ENCODE measurements at regions not wholly inside any gene's neighbourhood (a gene's known extent, or its start where the extent isn't known, plus 50 kb on each side); places are given as distances from the start of the nearest gene placed in this dataset.

- Histone ChIP-seq H3K27me3 (ENCODE audit: low read depth) (peaks cover 22% of the 10 kb centered on the region), H3K4me1 (peaks cover 7% of the 10 kb centered on the region), H3K9me3 (no peaks in the 10 kb centered on the region; the same call in 1 of the 2 replicates), H3K36me3 (replicated peaks) (no peaks in the 10 kb centered on the region), H3K4me3 (no peak overlapping the region)
- in situ Hi-C loops (cut with MboI; ENCODE audit: low sequenced_read_pairs) = no loop called here
- peak in 1 of 2 experiments; percentile 72 for DNase-seq (ENCODE audit: low spot score in 2 of 2)
Measured at GRCh38 chr14:100466111-100466856, 120.9 kb downstream of the BEGAIN start.

- H3K9me3 ChIP-seq = no peaks in the 10 kb centered on the region; the same call in 1 of the 2 replicates
- in situ Hi-C loops (cut with MboI; ENCODE audit: low sequenced_read_pairs) = no loop called here
- H3K4me3 ChIP-seq = no peak overlapping the region
- H3K4me1 ChIP-seq = peaks cover 7% of the 10 kb centered on the region
- peaks cover 16% of the 10 kb centered on the region for H3K27me3 ChIP-seq (ENCODE audit: low read depth)
- no peaks in the 10 kb centered on the region for H3K36me3 ChIP-seq (replicated peaks)
- no peak for DNase-seq (ENCODE audit: low spot score in 2 of 2)
Measured at GRCh38 chr14:100467046-100467750, 120.0 kb downstream of the BEGAIN start.

GRCh38 chr14:100467939-100468338, 119.3 kb downstream of the BEGAIN start:
- Histone ChIP-seq H3K4me3 (no peak overlapping the region), H3K27me3 (ENCODE audit: low read depth) (peaks cover 12% of the 10 kb centered on the region), H3K36me3 (replicated peaks) (no peaks in the 10 kb centered on the region), H3K9me3 (no peaks in the 10 kb centered on the region; the same call in 1 of the 2 replicates), H3K4me1 (peaks cover 7% of the 10 kb centered on the region)
- DNase-seq (ENCODE audit: low spot score in 2 of 2) = no peak
- in situ Hi-C loops (cut with MboI; ENCODE audit: low sequenced_read_pairs) = no loop called here

- no peak for DNase-seq (ENCODE audit: low spot score in 2 of 2)
- Histone ChIP-seq H3K4me3 (no peak overlapping the region), H3K36me3 (replicated peaks) (no peaks in the 10 kb centered on the region), H3K27me3 (ENCODE audit: low read depth) (peaks cover 8% of the 10 kb centered on the region), H3K9me3 (no peaks in the 10 kb centered on the region; the same call in 1 of the 2 replicates), H3K4me1 (peaks cover 7% of the 10 kb centered on the region)
- in situ Hi-C loops (cut with MboI; ENCODE audit: low sequenced_read_pairs) = no loop called here
Measured at GRCh38 chr14:100468557-100468956, 118.7 kb downstream of the BEGAIN start.

GRCh38 chr14:100469632-100470522, 117.3 kb downstream of the BEGAIN start:
- Histone ChIP-seq H3K9me3 (no peaks in the 10 kb centered on the region), H3K27me3 (ENCODE audit: low read depth) (no peaks in the 10 kb centered on the region)
- in situ Hi-C loops (cut with MboI; ENCODE audit: low sequenced_read_pairs) = no loop called here

DNA sequence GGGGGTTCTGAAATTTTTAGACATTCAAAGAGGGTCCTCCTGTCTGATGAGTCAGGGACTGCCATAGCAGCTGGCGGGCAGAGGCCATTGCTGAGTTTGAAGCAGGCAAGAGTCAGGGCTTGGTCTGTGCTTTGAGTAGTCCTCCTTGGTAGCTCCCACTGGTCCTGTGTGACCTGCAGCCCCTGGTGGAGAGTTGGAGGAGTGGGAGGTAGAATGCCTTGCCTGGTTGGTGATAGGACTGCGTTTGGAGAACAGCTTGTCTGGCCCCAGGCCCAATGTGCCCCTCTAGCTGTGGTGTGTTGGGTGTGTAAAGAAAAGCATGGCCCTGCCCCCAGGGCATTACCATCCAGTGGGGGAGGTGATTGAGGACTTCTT, 116.7 kb downstream of the BEGAIN start:
- H3K4me1 ChIP-seq = peaks cover 7% of the 10 kb centered on the region
- in situ Hi-C loops (cut with MboI; ENCODE audit: low sequenced_read_pairs) = no loop called here
- no peaks in the 10 kb centered on the region for H3K36me3 ChIP-seq (replicated peaks)
- DNase-seq (ENCODE audit: low spot score in 2 of 2) = no peak
- no peaks in the 10 kb centered on the region for H3K9me3 ChIP-seq
- no peak overlapping the region for H3K4me3 ChIP-seq
- H3K27me3 ChIP-seq (ENCODE audit: low read depth) = no peaks in the 10 kb centered on the region

More at GRCh38 chr14:100469632-100470522, 117.3 kb downstream of the BEGAIN start:
- no peak for DNase-seq (ENCODE audit: low spot score in 2 of 2)
- Histone ChIP-seq H3K4me3 (no peak overlapping the region), H3K4me1 (peaks cover 7% of the 10 kb centered on the region), H3K36me3 (replicated peaks) (no peaks in the 10 kb centered on the region)

- in situ Hi-C loops (cut with MboI; ENCODE audit: low sequenced_read_pairs) = no loop called here
- H3K4me3 ChIP-seq = no peak overlapping the region
- H3K36me3 ChIP-seq (replicated peaks) = no peaks in the 10 kb centered on the region
- no peaks in the 10 kb centered on the region for H3K27me3 ChIP-seq (ENCODE audit: low read depth)
- no peak for DNase-seq (ENCODE audit: low spot score in 2 of 2)
- H3K9me3 ChIP-seq = no peaks in the 10 kb centered on the region
- H3K4me1 ChIP-seq = no peaks in the 10 kb centered on the region
Measured at GRCh38 chr14:100471441-100472093, 115.7 kb downstream of the BEGAIN start.

DNA sequence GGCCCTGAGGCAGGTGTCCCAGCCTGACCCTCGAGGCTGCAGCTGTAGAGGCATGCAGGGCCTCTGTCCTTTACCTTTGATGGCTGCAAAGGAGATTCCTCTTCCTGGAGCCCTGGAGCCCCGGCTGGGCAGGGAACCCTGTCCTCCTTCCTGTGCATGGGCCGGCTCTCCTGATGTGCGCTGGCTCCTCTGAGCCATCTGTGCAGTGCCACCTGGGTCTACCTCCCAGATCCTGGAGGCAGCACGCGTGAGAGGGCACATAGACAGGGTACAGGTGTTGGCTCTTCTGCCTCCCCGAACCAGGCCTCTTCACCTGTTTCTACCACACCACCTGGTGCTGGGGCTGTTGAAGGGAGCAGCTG, 115.1 kb downstream of the BEGAIN start:
- Histone ChIP-seq H3K4me1 (no peaks in the 10 kb centered on the region), H3K36me3 (replicated peaks) (no peaks in the 10 kb centered on the region), H3K27me3 (ENCODE audit: low read depth) (no peaks in the 10 kb centered on the region), H3K4me3 (no peak overlapping the region), H3K9me3 (no peaks in the 10 kb centered on the region)
- in situ Hi-C loops (cut with MboI; ENCODE audit: low sequenced_read_pairs) = no loop called here
- DNase-seq (ENCODE audit: low spot score in 2 of 2) = no peak

- in situ Hi-C loops (cut with MboI; ENCODE audit: low sequenced_read_pairs) = no loop called here
- Histone ChIP-seq H3K4me1 (no peaks in the 10 kb centered on the region), H3K4me3 (no peak overlapping the region), H3K36me3 (replicated peaks) (no peaks in the 10 kb centered on the region), H3K27me3 (ENCODE audit: low read depth) (no peaks in the 10 kb centered on the region), H3K9me3 (no peaks in the 10 kb centered on the region)
- DNase-seq (ENCODE audit: low spot score in 2 of 2) = no peak
Measured at GRCh38 chr14:100472491-100472890, 114.7 kb downstream of the BEGAIN start.

GRCh38 chr14:100473249-100473648, 114.0 kb downstream of the BEGAIN start:
- in situ Hi-C loops (cut with MboI; ENCODE audit: low sequenced_read_pairs) = no loop called here
- Histone ChIP-seq H3K36me3 (replicated peaks) (no peaks in the 10 kb centered on the region), H3K4me1 (no peaks in the 10 kb centered on the region), H3K4me3 (no peak overlapping the region), H3K27me3 (ENCODE audit: low read depth) (no peaks in the 10 kb centered on the region), H3K9me3 (no peaks in the 10 kb centered on the region)
- DNase-seq (ENCODE audit: low spot score in 2 of 2) = no peak

GRCh38 chr14:100474196-100474595, 113.0 kb downstream of the BEGAIN start:
- no peak overlapping the region for H3K4me3 ChIP-seq
- DNase-seq (ENCODE audit: low spot score in 2 of 2) = no peak
- H3K9me3 ChIP-seq = no peaks in the 10 kb centered on the region
- in situ Hi-C loops (cut with MboI; ENCODE audit: low sequenced_read_pairs) = no loop called here
- H3K27me3 ChIP-seq (ENCODE audit: low read depth) = no peaks in the 10 kb centered on the region
- no peaks in the 10 kb centered on the region for H3K36me3 ChIP-seq (replicated peaks)
- H3K4me1 ChIP-seq = no peaks in the 10 kb centered on the region

- no peak for DNase-seq (ENCODE audit: low spot score in 2 of 2)
- no peaks in the 10 kb centered on the region for H3K4me1 ChIP-seq
- H3K4me3 ChIP-seq = no peak overlapping the region
- no peaks in the 10 kb centered on the region for H3K27me3 ChIP-seq (ENCODE audit: low read depth)
- in situ Hi-C loops (cut with MboI; ENCODE audit: low sequenced_read_pairs) = no loop called here
- H3K9me3 ChIP-seq = no peaks in the 10 kb centered on the region
- H3K36me3 ChIP-seq (replicated peaks) = no peaks in the 10 kb centered on the region
Measured at GRCh38 chr14:100475268-100475667, 111.9 kb downstream of the BEGAIN start.

- Histone ChIP-seq H3K4me3 (no peak overlapping the region), H3K4me1 (no peaks in the 10 kb centered on the region), H3K36me3 (replicated peaks) (no peaks in the 10 kb centered on the region), H3K9me3 (no peaks in the 10 kb centered on the region), H3K27me3 (ENCODE audit: low read depth) (no peaks in the 10 kb centered on the region)
- in situ Hi-C loops (cut with MboI; ENCODE audit: low sequenced_read_pairs) = no loop called here
- DNase-seq (ENCODE audit: low spot score in 2 of 2) = no peak
Measured at GRCh38 chr14:100476012-100476822, 111.0 kb downstream of the BEGAIN start.
